ENCODE measurements at regions not wholly inside any gene's neighbourhood (a gene's known extent, or its start where the extent isn't known, plus 50 kb on each side); places are given as distances from the start of the nearest gene placed in this dataset.
"Not testable (repeated sequence)": the region's sequence is repeated elsewhere in the genome, so short reads cannot be mapped to it uniquely, and the experiment has no call there.

- no peak for FAIRE-seq
Observed at GRCh38 chr6:77173472-77174074, 289.7 kb downstream of the HTR1B start.

- no peak for FAIRE-seq
Observed at GRCh38 chr6:77172578-77172977, 290.7 kb downstream of the HTR1B start.

- no peak for FAIRE-seq
Observed at GRCh38 chr6:77159730-77160129, 303.6 kb downstream of the HTR1B start.

- FAIRE-seq: no peak
Observed at GRCh38 chr6:77151241-77151640, 312.1 kb downstream of the HTR1B start.

- FAIRE-seq: no peak
Observed at GRCh38 chr6:77150736-77151135, 312.6 kb downstream of the HTR1B start.

- no peak for FAIRE-seq
Observed at GRCh38 chr6:77145244-77145643, 318.0 kb downstream of the HTR1B start.

GRCh38 chr6:77143659-77144447 lies 319.4 kb downstream of the HTR1B start:
- no peak for FAIRE-seq

- no peak for FAIRE-seq
Observed at GRCh38 chr6:77136086-77136485, 327.2 kb downstream of the HTR1B start.

- FAIRE-seq: no peak
Observed at GRCh38 chr6:77133031-77133430, 330.3 kb downstream of the HTR1B start.

- FAIRE-seq: no peak
Observed at GRCh38 chr6:77131426-77131825, 331.9 kb downstream of the HTR1B start.

- FAIRE-seq: no peak
Observed at GRCh38 chr6:77124604-77125003, 338.7 kb downstream of the HTR1B start.

- FAIRE-seq: no peak
Observed at GRCh38 chr6:77123527-77123926, 339.8 kb downstream of the HTR1B start.

GRCh38 chr6:77106992-77107391 lies 356.3 kb downstream of the HTR1B start:
- no peak for FAIRE-seq

GRCh38 chr6:77105091-77105490 lies 358.2 kb downstream of the HTR1B start:
- no peak for FAIRE-seq

GRCh38 chr6:77097940-77098339 lies 365.4 kb downstream of the HTR1B start:
- FAIRE-seq: no peak

- FAIRE-seq: no peak
Observed at GRCh38 chr6:77095936-77096627, 367.2 kb downstream of the HTR1B start.

- FAIRE-seq: no peak
Observed at GRCh38 chr6:77094821-77095220, 368.5 kb downstream of the HTR1B start.

- no peak for FAIRE-seq
Observed at GRCh38 chr6:77092971-77093370, 370.3 kb downstream of the HTR1B start.

- FAIRE-seq: no peak
Observed at GRCh38 chr6:77089776-77090175, 373.5 kb downstream of the HTR1B start.

- FAIRE-seq: not testable (repeated sequence)
Observed at GRCh38 chr6:77087794-77088318, 375.4 kb downstream of the HTR1B start.

- no peak for FAIRE-seq
Observed at GRCh38 chr6:77074037-77074713, 389.1 kb downstream of the HTR1B start.

GRCh38 chr6:77073410-77073760 lies 389.9 kb downstream of the HTR1B start:
- FAIRE-seq: no peak

- FAIRE-seq: no peak
Observed at GRCh38 chr6:77072694-77073409, 390.4 kb downstream of the HTR1B start.
